NK-92 treated with Interleukin-12 subunit alpha and Interleukin-12 subunit beta, amount 100 ng/mL, for 24 hours (cell line): ENCODE measurements at regions not wholly inside any gene's neighbourhood (a gene's known extent, or its start where the extent isn't known, plus 50 kb on each side); places are given as distances from the start of the nearest gene placed in this dataset.
"Not testable (repeated sequence)": the region's sequence is repeated elsewhere in the genome, so short reads cannot be mapped to it uniquely, and the experiment has no call there.

ENCODE experiments used
- DNase-seq: peaks from one replicate; lab custom pipeline; 2025; lab: John Stamatoyannopoulos, UW

DNA sequence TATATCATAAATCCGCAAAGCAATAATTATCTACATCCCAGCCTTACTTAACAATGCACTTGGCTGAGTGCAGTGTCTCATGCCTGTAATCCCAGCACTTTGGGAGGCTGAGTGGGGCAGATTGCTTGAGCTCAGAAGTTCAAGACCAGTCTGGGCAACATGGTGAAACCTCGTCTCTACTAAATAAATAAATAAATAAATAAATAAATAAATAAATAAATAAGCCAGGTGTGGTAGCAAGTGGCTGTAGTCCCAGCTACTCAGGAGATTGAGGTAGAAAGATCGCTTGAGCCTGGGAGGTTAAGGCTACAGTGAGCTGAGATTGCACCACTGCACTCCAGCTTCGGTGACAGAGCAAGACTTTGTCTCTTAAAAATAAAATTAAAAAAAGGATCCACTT is 898.1 kb downstream of the DNAJB9 start:
- not testable (repeated sequence) for DNase-seq

DNA sequence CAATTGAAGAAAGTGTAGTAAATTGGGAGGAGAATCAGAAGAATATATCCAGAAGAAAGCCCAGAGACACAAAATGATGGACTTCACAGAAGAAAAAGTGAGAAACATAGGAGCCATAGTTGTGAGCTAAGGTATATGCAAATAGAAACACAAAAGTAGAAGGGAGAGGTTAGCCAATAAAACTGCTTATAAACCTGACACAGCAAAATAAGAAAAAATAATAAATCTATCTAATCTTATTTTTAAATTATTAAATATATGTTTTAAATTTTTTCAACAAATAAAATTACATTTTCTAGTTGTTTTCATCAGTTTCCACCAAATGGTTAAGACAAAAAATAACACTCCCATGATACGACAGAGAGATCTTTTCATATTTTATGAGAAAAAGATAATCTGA is 903.5 kb downstream of the DNAJB9 start:
- DNase-seq: no peak

DNA sequence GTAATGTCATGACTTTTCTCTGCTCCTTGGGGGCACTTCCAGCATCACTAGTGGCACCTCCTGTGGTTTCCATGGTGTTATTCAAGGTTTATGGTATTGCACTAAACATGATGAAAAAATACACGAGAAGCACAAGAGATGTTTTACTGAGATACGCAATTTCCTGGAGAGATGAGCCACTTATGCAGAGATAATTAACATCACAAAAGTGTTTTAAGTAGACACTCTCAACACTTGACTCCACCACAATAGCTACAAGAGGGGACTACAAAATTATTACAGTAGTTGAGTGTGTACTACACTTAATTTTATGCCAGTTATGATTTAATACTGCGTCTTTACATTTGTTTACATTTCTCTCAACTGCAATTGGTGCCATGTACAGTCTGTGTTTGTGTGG is 906.7 kb downstream of the DNAJB9 start:
- no peak for DNase-seq

DNA sequence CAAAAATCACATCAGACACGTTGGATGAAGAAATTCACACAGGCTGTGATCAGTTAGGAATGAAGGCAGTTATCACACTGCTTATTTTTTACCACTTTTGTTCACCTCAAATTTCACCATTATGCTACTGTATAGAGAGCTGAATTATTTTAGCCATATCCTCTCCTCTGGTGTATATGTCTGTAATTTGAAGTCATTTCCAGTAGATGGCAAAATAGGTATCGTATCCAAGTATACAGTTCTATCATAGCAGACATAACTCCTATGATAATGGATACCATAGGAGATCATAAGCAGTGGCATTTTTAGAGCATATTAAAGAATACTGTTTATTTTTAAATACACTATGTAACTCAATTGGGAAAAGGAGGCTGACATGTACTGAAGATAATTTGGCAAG is 909.7 kb downstream of the DNAJB9 start:
- DNase-seq: no peak

DNA sequence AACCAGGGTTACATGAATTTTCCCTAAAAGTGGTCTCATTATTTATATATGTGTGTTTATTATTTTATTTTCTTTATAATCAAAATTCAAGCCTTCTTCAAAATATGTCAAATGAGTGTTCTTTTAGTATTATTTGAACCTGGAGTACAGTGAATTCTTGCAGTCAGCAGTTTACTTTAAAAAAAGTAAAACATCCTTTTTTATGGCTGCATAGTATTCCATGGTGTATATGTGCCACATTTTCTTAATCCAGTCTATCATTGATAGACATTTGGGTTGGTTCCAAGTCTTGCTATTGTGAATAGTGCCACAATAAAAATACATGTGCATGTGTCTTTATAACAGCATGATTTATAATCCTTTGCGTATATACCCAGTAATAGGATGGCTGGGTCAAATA is 920.9 kb downstream of the DNAJB9 start:
- DNase-seq: not testable (repeated sequence)

DNA sequence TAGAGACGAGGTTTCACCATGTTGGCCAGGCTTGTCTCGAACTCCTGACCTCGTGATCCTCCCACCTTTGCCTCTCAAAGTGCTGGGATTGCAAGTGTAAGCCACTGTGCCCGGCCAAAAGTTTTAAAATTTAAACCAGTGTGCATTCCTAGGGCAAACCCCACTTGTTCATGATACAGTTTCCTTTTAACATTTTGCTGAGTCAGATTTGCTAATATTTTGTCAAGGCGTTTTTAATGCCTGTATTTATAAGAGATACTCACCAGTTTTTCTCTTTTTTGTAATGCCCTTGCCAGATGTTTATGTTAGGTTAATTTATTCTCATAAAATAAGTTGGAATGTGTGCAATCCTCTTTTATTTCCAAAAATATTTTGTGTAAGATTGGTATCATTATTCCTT is 927.4 kb downstream of the DNAJB9 start:
- DNase-seq: no peak

DNA sequence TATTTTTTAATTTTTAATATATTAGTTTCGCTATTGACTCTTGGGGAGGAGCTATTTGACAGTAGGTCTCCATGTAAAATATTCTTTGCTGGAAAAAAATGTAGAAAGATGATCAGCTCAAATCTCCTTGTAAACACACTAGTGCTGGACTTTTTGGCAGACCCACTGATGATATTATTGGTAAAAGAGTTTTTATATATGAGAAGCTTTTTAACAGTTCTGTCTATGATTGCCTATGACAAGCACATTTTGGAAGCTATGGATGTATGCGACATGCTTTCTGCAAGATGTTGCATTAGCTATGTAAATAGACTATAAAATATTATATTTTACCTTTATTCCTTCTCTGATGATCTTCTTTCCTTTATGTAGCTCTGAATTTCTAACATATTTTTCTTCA is 928.5 kb downstream of the DNAJB9 start:
- no peak for DNase-seq

DNA sequence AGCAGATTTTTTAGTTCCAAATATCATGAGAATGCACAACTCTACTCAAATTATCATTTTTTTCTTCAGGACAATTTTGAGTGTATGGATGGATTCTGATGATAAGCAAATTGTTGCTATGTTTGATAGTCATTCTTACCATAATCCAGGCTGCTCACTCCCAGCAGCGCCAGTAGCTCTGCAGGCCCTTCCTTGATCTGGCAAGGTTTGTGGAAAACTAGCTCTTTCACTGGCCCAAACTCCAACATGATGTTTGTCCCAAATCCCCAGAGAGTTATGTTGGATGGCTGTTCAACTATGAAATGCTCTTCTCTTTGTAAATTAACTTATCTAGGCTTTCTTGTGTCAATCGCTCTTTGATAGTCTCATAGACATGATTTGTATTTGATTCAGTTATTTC is 933.7 kb downstream of the DNAJB9 start:
- DNase-seq: no peak

DNA sequence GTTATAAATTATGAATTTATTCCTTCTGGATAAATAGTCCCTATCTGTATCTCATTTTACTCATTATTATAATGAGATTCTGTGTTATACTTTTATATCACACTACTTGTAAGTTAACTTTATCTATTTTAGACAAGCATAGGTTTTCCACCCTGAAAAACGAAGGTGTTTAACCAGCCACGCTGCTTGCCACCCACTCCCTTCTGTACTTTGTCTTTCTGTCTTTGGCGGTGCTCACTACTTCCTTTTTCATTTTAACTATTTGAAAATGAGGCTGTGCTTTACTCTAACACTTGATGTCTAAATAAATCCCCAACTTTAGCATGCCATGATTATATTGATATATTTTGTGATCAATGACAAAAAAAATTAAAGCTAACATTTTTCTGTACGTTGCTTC is 952.9 kb downstream of the DNAJB9 start:
- DNase-seq: no peak

DNA sequence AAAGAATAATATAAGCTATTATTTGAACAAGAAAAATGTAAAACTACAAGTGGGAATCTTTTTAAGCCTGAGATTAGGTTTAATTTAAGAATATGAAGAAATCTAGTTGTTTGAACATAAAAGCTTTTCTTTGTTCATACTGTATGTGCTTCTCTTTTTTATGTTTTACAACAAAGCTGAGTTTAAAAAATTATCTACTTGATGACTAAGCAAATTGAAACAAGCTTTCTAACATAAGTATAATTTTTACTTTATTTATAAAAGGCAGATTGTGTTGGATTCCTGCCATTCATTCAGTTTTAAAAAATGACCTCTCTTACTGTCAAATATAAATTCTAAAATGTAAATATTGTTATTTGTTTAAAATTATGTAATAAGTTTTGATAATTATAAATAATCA is 958.2 kb downstream of the DNAJB9 start:
- DNase-seq: no peak

DNA sequence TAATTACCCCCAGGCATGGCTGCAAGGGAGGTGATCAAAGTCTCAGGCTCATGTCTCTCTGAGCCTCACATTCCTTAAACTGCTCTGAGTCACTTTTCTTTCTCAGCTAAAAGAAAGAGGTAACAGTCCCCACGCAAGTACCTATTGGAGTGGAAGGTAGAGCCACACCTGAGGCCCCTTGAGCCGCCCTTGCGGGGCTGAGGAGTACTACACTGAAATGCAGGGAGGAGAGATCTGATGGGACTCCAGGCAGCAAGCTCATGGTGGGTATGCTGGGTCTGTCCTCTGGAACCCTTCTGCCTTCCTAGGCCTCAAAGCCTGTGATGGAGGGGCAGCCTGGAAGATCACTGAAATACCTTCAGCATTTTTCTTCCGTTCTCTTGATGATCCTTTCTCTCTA is 960.0 kb downstream of the DNAJB9 start:
- no peak for DNase-seq

DNA sequence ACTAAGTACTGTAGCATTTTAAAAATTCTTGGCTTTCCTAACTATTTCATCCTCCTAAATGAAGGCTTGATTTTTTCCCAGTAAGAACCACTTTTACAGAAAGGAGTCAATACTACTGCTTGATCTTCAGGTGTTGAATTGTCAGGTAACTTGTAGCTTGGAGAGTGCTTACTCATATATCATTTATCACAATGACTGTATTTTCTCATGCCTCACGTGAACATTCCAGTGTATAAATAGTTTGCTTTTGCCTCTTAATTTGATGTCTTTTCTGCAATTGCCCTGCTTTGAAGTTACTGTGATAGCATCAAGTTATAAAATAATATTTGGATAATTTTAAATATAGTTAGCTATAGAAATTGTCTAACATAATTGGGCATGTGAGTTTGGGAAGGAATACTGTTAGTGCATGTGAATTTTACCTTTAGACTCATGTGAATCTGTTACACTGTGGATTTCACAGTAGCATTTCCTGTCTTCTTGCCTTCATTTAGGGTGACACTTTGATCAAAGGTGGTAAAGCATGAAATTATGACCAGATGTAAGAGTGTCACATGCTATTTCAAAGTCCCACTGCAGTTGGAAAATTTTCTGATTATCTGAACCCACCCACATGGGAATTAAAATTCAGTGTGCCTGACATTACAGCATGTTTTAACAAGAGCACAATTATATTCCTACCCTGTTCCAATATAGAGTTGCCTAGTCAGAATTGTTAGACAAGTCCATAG is 962.8 kb downstream of the DNAJB9 start:
- no peak for DNase-seq

DNA sequence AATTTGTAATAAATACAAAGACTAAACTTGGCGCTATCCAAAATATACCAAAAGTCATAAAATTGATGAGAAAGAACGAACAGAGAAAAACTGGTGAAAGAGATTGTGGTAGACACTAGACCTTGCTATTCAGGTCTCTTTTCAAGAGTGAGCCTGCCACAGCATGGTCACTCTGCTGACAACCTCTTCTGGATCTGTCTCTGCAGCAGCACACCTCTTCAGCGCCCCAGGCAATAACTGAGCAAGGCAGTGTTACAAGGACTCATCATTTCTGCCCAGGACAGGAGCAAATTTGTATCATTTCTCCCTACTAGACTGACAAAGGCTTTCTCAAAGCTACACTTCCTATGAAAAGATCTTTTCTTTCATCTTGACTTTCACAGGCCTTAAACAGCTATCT is 976.0 kb downstream of the DNAJB9 start:
- no peak for DNase-seq

DNA sequence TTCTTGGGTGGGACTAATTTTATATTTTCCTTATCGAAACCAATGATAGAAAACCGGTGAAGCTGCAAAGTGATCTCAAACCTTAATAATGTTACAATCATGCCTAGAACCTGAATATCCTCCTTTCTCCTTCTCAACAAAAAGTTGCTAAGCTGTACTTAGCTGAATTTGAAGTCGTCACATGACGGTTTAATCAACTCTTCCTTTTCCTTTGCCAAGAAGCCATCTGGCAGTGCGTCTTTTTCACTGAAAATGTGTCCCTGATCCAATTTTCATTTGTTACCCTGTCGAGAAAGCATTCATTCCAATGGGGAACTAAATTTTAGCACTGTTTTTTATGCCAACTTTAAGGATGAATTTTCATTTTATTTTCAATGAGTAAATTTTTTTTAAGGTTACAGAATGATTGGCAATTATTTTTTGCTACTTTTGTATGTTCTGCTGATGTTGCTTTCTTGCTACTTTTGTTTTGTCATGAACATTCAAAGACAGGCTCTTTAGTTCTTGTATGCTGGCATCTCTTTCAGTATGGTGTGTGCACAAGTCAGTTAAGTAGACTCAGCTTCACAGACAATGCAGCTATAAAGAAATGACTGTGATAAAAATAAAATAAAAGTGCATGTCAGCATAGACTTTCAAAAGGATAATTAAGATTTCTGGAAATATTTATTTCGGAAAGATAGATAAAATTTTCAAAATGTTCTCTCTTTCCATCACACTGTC is 980.0 kb downstream of the DNAJB9 start:
- no peak for DNase-seq

DNA sequence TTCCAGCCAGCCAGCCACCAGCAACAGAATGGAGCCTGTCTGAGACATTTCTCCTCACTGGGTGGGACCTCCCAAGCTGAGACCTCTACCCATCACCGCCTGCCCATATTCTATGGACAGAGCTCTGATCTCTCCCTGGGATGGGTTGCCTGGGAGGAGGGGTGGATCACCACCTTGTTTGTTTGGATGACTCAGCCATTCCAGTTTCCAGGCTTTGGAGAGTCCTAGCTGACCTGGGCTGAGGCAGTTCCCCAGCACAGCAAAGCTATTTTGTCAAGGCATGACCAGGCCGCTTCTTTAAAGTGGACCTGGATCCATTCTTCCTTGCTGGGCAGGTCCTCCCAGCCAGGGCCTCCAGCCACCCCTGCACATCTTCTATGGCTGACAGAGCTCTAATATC is 982.3 kb downstream of the DNAJB9 start:
- no peak for DNase-seq

DNA sequence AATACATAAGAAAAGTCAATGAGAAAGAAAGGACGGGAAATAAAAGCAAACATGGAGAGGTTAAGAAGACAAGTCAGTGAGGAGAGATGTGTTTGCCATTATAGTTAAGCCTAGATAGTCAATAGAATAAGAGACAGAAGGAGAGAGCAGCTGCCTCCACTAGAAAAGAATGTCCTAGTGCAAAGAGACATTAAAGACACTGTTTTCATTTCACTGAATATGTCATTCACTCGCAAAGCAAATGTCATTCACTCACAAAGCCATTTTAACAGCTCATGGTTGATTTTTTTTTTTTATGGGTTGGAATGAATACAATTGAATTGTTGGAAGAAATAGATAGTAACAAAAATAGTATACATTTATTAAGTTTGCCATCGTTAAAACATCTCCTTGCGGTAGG is 1007.6 kb downstream of the DNAJB9 start:
- DNase-seq: no peak

DNA sequence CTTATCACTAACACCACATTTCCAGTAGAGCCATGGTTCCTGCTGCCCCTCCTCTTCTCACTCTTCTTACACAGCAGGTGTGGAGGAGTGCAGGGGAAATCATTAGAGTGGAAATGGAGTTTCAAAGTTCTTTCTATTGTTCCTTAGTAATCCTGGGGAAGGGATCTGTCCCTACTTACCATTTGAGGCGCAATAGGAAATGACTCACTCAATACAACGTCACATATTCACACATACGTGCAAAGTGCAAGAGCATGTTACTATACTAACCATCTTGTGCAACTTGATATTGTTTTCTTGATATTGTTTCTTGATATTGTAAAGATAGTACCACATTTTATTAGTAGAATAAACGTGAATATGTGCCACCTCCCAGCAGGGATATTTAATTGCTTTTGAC is 1010.2 kb downstream of the DNAJB9 start:
- DNase-seq: no peak

DNA sequence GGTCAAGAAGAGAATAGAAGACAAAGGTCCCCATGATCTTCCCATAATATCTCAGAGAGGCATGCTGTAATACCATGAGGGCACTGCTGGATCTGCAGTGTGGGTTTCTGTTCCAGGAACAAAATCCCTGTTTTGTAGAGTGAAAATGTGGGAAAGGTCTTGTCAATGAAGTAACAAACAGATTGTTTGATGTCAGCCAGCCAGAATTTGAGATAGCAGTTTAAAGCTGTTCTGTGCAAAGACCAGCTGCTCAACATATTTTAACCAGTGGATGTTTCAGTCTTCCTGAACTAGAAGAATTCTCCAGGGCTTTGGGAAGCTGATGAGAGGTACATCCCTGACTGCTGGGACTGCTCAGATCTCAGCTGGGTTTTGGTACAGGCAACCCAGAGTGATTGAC is 1012.5 kb downstream of the DNAJB9 start:
- no peak for DNase-seq

DNA sequence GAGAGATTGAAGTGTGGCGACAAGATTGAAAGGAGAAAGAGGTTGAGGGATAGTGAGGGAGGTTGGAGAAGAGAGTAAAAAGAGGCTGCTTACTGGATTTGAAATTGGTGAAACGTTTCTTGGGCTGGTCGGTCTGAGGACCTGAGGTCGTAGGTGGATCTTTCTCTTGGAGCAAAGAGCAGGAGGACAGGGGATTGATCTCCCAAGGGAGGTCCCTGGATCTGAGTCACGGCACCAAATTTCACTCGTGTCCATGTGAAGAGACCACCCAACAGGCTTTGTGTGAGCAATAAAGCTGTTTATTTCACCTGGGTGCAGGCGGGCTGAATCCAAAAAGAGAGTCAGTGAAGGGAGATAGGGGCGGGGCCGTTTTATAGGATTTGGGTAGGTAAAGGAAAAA is 1027.3 kb downstream of the DNAJB9 start:
- DNase-seq: not testable (repeated sequence)

DNA sequence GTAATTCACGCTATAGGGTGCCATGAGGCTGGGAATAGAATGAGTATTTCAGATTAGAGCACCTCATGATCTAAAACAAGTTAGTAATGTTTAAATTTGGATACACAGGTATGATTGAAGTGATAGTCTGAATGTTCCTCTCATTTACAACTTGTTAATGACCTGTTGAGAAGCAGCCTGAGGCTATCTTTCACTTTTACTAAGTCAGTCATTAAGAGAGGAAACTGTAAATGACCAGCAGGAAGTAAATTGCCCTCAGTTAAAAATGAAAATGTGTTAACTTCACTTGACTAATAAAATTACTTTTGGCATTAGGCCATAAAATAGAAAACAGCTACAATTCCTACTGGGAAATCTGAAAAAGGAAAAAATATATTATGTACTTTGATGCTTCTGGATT is 1042.0 kb downstream of the DNAJB9 start:
- no peak for DNase-seq

DNA sequence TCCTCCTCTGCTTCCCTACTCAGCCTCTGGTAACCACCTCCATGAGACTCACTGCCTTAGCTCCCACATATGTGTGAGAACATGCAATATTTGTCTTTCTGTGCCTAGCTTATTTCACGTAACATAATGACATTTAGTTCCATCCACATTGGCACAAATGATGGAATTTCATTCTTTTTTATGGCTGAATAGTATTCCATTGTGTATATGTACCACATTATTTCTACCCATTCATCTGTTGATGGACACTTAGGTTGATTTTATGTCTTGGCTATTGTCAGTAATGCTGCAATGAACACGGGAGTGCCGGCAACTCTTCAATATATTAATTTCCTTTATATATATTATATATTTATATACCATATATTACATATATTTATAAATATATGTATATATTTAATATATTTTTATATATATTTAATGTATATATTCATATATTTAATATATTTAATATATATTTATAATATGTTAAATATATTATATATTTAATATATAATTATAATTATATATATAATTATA is 1046.9 kb downstream of the DNAJB9 start:
- DNase-seq: no peak

DNA sequence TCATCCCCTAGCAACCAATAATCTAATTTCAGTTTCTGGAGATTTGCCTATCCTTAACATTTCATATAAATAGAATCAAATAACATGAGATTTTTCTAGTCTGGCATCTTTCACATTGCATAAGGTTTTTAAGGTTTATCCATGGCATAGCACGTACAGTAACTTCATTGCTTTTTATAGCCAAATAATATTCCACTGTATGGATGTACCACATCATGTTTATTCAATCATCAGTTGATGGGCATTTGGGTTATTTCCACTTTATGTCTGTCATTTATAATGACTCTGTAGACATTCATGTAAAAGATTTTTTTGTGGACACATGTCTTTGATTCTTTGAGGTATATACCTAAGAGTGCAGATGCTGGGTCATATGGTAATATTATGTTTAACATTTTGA is 1052.6 kb downstream of the DNAJB9 start:
- DNase-seq: no peak

DNA sequence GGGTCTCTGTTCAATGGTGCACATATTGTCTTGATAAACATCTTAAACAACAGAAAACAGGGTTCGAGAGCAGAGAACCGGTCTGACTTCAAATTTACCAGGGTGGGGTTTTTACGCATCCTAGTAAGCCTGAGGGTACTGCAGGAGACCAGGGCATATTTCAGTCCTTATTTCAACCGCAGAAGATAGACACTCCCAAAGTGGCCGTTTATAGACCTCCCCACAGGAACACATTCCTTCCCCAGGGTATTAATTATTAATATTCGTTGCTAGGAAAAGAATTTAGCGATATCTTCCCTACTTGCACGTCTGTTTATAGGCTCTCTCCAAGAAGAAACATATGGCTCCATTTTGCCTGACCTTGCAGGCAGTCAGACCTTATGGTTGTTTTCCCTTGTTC is 1063.2 kb downstream of the DNAJB9 start:
- not testable (repeated sequence) for DNase-seq

DNA sequence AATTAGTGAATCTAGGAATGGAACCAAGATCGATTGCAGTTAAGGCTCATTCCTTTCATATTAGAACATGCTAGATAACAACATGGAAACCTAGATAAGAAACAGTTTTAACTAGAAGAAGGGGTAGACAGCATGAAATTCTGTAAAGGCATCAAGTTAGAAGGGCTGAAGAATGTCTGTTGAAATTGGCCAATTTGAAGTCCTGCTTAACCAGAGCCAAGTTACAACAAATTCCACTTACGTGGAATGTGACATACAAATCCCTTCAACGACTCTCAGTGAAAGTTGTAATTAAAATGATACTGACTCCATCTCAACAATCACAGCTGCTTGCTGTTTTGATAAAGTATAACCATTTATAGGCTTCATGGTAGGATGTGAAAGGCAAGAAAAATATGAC is 1065.7 kb downstream of the DNAJB9 start:
- DNase-seq: no peak
